ENCODE measurements at regions not wholly inside any gene's neighbourhood (a gene's known extent, or its start where the extent isn't known, plus 50 kb on each side); places are given as distances from the start of the nearest gene placed in this dataset.
A peak's percentile ranks its signal among the peaks of the same experiment; 100 is the strongest.

DNA sequence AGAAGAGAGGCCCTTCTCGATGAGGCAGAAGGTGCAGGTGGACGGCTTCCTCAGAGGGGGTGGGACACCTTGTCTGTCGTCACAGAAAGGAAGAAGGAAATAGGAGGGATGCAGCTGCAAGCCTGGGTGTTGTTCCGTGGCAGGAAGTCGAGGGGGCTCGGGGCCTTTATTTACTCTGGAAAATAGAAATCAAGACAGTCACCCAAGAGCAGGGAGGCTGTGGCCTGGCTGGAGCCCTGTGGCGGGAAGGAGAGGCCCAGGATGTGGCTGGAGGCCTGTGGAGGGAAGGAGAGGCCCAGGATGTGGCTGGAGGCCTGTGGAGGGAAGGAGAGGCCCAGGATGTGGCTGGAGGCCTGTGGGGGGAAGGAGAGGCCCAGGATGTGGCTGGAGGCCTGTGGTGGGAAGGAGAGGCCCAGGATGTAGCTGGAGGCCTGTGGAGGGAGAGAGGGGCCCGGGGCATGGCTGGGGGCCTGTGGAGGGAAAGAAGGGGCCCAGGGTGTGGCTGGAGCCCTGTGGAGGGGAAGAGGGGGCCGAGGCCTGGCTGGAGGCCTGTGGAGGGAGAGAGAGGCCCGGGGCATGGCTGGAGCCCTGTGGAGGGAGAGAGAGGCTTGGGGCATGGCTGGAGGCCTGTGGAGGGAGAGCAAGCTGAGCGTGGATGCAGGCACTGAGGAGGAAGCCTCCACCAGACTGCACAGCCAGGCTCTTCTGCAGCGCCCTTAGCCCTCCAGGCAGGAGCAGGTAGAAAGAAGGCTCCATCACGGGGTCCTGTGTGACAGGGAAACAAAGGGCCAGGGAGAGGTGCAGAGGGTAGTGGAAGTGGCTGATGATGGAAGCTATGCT, 97.3 kb upstream of the SFMBT2 start:
- Histone ChIP-seq H3K4me1 (replicated peaks) (no peaks in the 10 kb centered on the region), H3K4me3 (no peak overlapping the region), H3K9me3 (replicated peaks) (no peaks in the 10 kb centered on the region), H3K27me3 (replicated peaks) (no peaks in the 10 kb centered on the region), H3K36me3 (no peaks in the 10 kb centered on the region), H3K27ac (no peak overlapping the region)
- DNase-seq (ENCODE audit: low read depth in 1 of 2, low spot score in 2 of 2): no peak

DNA sequence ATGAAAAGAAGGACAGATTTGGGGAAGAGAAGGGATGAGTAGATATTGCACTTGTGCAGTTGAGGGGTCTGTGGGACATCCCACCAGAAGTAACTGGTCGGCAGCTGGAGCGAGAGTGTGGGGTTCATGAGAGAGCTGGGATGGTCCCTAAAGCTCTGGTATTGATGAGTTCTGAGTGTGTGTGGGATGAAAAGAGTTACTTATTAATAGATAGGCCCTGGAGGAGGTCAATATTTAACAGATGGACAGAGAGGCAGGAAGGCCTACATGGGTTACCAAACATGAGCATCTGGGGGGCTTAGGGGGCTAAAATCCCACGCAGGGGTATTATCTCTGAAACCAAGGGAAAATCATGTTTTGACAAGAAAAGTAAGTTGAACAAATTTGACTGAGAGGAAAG, 95.7 kb upstream of the SFMBT2 start:
- Histone ChIP-seq H3K27ac (no peak overlapping the region), H3K27me3 (replicated peaks) (no peaks in the 10 kb centered on the region), H3K4me1 (replicated peaks) (no peaks in the 10 kb centered on the region), H3K4me3 (no peak overlapping the region), H3K36me3 (no peaks in the 10 kb centered on the region), H3K9me3 (replicated peaks) (no peaks in the 10 kb centered on the region)
- no peak for DNase-seq (ENCODE audit: low read depth in 1 of 2, low spot score in 2 of 2)

DNA sequence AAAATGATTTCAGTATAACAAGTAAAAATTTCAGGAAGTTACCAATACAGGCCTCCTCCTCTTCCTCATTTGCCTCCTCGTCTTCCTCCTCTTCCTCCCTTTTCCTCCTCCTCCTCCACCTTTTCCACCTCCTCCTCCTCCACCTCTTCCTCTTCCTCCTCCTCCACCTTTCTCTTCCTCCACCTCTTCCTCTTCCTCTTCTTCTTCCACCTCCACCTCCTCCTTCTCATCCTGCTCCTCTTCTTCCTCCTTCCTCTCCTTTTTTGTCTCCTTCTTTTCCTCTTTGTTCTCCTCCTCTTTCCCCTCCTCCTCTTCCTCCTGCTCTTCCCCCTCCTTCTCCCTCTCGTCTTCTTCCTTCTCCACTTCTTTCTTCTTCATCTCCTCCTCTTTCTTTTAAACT, 94.4 kb upstream of the SFMBT2 start:
- H3K4me1 ChIP-seq (replicated peaks): no peaks in the 10 kb centered on the region
- no peaks in the 10 kb centered on the region for H3K36me3 ChIP-seq
- no peak for DNase-seq (ENCODE audit: low read depth in 1 of 2, low spot score in 2 of 2)
- no peak overlapping the region for H3K4me3 ChIP-seq
- H3K27ac ChIP-seq: no peak overlapping the region
- no peaks in the 10 kb centered on the region for H3K27me3 ChIP-seq (replicated peaks)
- H3K9me3 ChIP-seq (replicated peaks): no peaks in the 10 kb centered on the region

DNA sequence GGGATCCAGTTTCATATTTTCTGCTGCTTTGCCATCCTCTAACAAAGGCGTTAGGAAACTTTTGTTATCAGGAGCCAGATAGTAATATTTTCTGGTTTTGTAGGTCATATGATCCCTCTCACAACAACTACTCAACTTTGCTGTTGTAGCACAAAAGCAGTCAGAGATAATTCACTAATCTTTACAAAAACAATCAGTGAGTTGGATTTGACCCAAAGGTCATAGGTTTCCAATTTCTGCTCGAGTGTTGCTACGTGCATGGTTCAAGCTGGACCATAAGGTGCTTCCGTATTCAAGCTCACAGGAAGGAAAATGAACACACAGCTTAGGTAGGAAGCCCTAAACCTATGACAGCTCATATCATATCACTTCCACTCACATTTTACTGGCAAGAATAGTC, 92.4 kb upstream of the SFMBT2 start:
- H3K4me3 ChIP-seq: no peak overlapping the region
- H3K36me3 ChIP-seq: no peaks in the 10 kb centered on the region
- no peaks in the 10 kb centered on the region for H3K9me3 ChIP-seq (replicated peaks)
- DNase-seq (ENCODE audit: low read depth in 1 of 2, low spot score in 2 of 2): no peak
- H3K4me1 ChIP-seq (replicated peaks): no peaks in the 10 kb centered on the region
- H3K27ac ChIP-seq: no peak overlapping the region
- no peaks in the 10 kb centered on the region for H3K27me3 ChIP-seq (replicated peaks)

DNA sequence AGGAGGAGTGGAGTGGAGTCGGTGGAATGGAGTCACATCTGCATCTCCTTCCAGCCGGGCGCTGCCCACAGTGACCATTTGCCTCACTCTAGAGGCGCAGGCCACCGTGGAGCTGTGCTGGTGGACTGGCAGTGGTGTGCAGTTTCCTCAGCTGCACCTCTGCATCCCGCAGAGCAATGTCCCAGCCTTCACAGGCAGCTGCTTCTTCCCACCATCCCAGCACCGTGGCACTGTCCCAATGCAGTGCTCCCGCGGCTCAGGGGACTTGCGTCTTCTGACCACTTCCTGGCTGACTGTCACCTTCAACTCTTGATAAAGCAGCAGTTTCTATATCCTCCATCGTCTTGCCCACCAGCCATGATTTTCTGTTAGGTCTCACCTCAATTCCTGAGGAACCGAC, 90.3 kb upstream of the SFMBT2 start:
- Histone ChIP-seq H3K4me1 (replicated peaks) (no peaks in the 10 kb centered on the region), H3K36me3 (no peaks in the 10 kb centered on the region), H3K27me3 (replicated peaks) (no peaks in the 10 kb centered on the region), H3K4me3 (no peak overlapping the region), H3K27ac (no peak overlapping the region), H3K9me3 (replicated peaks) (no peaks in the 10 kb centered on the region)
- no peak for DNase-seq (ENCODE audit: low read depth in 1 of 2, low spot score in 2 of 2)

DNA sequence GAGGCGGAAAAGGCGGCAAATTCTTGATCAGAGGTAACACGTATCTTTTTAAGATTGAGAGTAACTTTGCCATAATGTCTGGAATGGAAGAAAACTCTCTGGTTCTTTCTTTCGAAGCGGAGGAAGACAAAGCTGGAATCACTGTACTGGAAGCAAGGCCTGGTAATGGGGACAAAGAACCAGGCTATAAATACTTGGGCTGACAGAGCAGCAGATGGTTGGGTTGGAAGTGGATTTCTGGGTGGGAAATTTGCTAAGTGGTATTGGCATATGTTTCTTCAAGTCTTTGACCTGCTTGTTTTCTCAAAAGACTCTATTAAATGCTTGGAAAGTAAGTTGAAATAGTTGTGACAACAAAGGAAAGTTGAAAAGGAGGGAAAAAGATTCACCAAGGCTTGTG, 87.3 kb upstream of the SFMBT2 start:
- H3K4me1 ChIP-seq (replicated peaks): no peaks in the 10 kb centered on the region
- H3K27ac ChIP-seq: no peak overlapping the region
- H3K27me3 ChIP-seq (replicated peaks): no peaks in the 10 kb centered on the region
- no peaks in the 10 kb centered on the region for H3K9me3 ChIP-seq (replicated peaks)
- no peak overlapping the region for H3K4me3 ChIP-seq
- H3K36me3 ChIP-seq: no peaks in the 10 kb centered on the region
- no peak for DNase-seq (ENCODE audit: low read depth in 1 of 2, low spot score in 2 of 2)

DNA sequence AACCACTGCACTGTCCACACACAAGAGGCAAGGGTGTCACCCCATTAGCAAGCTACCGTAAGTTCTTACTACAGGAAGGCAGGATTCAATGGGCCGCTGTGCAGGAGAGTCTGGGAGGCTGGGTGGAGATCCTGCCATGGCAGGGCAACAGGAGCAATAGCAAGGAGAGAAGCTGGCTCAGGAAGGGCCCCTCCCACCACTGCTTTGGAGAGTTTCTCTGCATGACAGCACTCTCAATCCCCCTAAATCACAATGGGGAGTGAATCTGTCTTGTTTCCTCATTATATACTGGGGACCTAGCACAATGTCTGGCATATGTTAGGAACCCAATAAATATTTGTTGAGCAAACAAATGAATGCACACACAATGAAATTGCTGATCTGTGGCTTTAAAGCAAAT, 83.2 kb upstream of the SFMBT2 start:
- H3K4me3 ChIP-seq: no peak overlapping the region
- H3K27me3 ChIP-seq (replicated peaks): no peaks in the 10 kb centered on the region
- no peaks in the 10 kb centered on the region for H3K9me3 ChIP-seq (replicated peaks)
- H3K36me3 ChIP-seq: no peaks in the 10 kb centered on the region
- no peak for DNase-seq (ENCODE audit: low read depth in 1 of 2, low spot score in 2 of 2)
- H3K4me1 ChIP-seq (replicated peaks): no peaks in the 10 kb centered on the region
- H3K27ac ChIP-seq: no peak overlapping the region

DNA sequence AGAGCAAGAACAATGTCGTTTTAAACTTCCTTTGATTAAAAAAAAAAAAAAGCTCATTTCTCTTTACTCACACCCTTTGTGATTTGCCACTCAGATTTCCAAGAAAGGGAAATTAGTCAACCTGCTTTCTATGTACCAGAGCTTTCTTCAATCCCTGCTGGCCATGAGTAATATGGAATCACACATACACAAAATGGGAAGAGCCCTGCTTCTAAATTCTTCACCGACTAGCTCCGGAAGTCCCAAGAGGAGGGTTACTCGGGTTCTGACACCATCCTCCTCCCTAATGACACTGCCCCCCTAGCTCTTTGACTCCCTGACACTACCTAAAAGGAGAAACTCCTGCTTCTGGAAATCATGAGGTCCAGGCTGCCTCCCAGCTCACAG, 81.8 kb upstream of the SFMBT2 start:
- no peak for DNase-seq (ENCODE audit: low read depth in 1 of 2, low spot score in 2 of 2)
- Histone ChIP-seq H3K27me3 (replicated peaks) (no peaks in the 10 kb centered on the region), H3K4me1 (replicated peaks) (no peaks in the 10 kb centered on the region), H3K9me3 (replicated peaks) (no peaks in the 10 kb centered on the region), H3K27ac (no peak overlapping the region), H3K4me3 (no peak overlapping the region), H3K36me3 (no peaks in the 10 kb centered on the region)

DNA sequence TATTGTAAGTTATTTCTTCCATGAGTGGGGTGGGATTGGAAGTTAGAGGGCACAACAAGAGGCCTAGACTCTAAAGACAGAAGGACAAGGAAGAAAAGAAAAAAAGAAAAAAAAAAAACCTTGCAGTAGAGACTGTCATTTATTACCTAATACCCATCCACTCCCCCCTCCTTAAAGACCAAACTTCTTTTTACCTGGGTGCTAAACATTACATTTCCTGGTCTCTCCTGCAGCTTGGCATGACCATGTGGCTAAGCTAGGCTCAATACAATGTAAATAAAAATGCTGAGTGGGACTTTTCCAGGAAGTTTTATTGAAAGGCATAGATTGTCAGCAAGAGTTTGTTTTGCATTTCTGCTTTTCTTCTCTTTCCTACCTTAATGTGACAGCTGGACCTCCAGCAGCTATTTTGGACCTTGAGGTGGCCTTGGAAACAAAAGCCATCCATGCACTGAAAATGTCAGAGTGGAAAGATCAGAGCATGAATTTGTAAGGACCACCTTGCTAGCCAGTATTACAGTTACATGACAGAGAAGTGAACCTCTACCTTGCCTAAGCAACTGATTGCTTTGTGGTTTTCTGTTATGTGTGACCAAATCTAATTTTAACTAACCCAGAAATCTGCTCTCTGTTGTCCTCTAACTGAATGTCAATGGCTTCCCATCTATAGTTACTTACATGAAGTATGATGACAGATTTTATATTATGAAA, 81.3 kb upstream of the SFMBT2 start:
- Histone ChIP-seq H3K27me3 (replicated peaks) (no peaks in the 10 kb centered on the region), H3K27ac (no peak overlapping the region), H3K4me3 (no peak overlapping the region), H3K9me3 (replicated peaks) (no peaks in the 10 kb centered on the region), H3K36me3 (no peaks in the 10 kb centered on the region), H3K4me1 (replicated peaks) (no peaks in the 10 kb centered on the region)
- DNase-seq (ENCODE audit: low read depth in 1 of 2, low spot score in 2 of 2): no peak

DNA sequence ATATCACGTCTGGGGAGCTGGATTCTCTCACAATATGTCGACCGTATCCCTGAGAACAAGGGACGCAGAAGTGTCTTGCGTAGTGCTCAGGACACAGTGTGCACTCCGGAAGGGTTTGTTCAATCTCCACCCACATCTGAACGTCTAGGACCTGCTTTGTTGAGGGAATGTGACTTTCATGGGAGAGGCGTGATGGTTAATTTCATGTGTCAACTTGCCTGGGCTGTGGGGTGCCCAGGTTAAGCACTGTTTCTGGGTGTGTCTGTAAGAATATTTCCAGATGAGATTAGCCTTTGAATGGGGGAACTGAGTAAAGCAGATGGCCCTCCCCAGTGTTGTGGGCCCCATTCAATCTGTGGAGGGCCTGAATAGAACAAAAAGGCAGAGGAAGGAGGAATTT, 80.4 kb upstream of the SFMBT2 start:
- Histone ChIP-seq H3K36me3 (no peaks in the 10 kb centered on the region), H3K27me3 (replicated peaks) (no peaks in the 10 kb centered on the region; the same call in 1 of the 2 replicates), H3K27ac (no peak overlapping the region), H3K9me3 (replicated peaks) (no peaks in the 10 kb centered on the region), H3K4me1 (replicated peaks) (no peaks in the 10 kb centered on the region), H3K4me3 (no peak overlapping the region)
- DNase-seq (ENCODE audit: low read depth in 1 of 2, low spot score in 2 of 2): no peak

DNA sequence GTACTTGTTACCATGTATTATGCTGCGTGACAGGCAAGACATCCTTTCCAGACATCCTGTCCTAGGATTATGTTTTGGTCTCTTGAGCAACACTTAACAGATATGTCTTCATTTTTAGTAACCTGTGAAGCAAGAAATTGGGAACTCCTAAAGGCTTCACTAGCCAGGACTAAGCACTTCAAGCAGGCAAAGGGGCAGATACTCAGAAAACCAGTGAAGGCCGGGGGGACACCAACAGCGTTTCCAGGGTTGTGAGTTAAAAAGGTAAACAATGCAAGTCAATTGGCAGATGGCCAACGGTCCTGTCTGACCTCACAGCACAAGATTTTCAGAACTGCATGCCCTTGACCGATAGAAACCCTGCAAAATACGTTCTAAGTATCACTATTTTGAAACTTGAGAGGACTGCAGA, 77.6 kb upstream of the SFMBT2 start:
- Histone ChIP-seq H3K36me3 (no peaks in the 10 kb centered on the region), H3K27me3 (replicated peaks) (peaks cover 2% of the 10 kb centered on the region), H3K4me1 (replicated peaks) (no peaks in the 10 kb centered on the region), H3K4me3 (no peak overlapping the region), H3K27ac (no peak overlapping the region), H3K9me3 (replicated peaks) (no peaks in the 10 kb centered on the region)
- peak in 1 of 2 experiments; percentile 11 for DNase-seq (ENCODE audit: low read depth in 1 of 2, low spot score in 2 of 2)

DNA sequence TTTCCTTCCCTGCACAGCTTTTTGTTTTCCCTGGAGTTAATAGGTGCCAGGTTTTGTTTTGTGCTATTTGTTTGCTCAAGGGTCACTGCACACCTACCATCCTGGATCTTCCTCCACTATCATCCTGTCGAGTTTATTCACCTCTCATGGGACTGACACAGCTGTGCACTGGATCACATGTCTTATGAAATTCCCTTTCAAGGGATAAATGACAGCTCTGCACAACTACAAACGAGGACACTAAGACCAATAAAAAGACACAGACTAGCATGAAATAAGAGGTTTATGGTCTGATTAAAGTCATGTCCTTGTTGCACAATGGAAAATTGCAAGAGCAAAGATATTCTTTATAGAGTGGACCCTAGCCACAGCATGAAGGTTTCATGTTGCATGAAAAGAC, 76.7 kb upstream of the SFMBT2 start:
- H3K27me3 ChIP-seq (replicated peaks): peaks cover 2% of the 10 kb centered on the region
- H3K36me3 ChIP-seq: no peaks in the 10 kb centered on the region
- no peak overlapping the region for H3K4me3 ChIP-seq
- H3K27ac ChIP-seq: no peak overlapping the region
- no peaks in the 10 kb centered on the region for H3K9me3 ChIP-seq (replicated peaks)
- no peak for DNase-seq (ENCODE audit: low read depth in 1 of 2, low spot score in 2 of 2)
- H3K4me1 ChIP-seq (replicated peaks): no peaks in the 10 kb centered on the region

DNA sequence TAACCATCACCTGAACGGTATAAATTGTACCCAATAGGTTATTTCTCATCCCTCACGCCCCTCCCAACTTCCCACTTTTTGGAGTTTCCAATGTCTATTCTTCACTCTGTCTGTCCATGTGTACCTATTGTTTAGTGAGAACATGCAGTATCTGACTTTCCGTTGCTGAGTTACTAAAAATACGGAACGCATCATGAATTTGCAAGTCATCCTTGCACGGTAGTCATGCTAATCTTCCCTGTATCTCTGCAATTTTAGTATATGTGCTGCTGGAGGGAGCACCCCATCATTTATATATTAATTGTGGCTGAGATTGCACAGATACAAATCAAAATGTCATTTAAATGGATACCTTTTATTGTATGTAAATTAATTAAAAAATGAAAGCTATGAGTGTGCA, 75.7 kb upstream of the SFMBT2 start:
- no peak for DNase-seq (ENCODE audit: low read depth in 1 of 2, low spot score in 2 of 2)
- H3K36me3 ChIP-seq: no peaks in the 10 kb centered on the region
- no peaks in the 10 kb centered on the region for H3K9me3 ChIP-seq (replicated peaks)
- H3K27me3 ChIP-seq (replicated peaks): peaks cover 2% of the 10 kb centered on the region
- H3K27ac ChIP-seq: no peak overlapping the region
- no peak overlapping the region for H3K4me3 ChIP-seq
- no peaks in the 10 kb centered on the region for H3K4me1 ChIP-seq (replicated peaks)

DNA sequence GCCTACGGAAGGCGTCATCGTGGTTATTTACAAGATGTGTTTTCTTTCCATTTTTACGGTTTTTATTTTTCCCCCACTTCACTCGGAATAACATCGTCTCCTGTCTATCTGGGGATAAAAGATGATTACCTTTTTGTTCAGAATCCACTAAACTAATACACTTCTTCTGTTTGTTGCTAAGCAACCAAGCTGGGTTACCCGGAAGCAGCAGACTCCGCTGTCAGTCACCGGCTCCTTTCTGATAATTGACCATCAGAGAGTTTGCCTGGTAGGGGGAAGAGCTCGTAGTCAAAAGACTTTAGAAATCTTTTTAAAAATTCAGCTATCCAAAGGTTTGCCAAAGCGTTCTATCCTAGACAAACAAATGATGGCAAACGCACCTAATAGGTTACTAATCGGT, 75.0 kb upstream of the SFMBT2 start:
- Histone ChIP-seq H3K36me3 (no peaks in the 10 kb centered on the region), H3K27me3 (replicated peaks) (peaks cover 2% of the 10 kb centered on the region), H3K4me1 (replicated peaks) (no peaks in the 10 kb centered on the region), H3K27ac (no peak overlapping the region), H3K4me3 (no peak overlapping the region), H3K9me3 (replicated peaks) (no peaks in the 10 kb centered on the region)
- no peak for DNase-seq (ENCODE audit: low read depth in 1 of 2, low spot score in 2 of 2)

DNA sequence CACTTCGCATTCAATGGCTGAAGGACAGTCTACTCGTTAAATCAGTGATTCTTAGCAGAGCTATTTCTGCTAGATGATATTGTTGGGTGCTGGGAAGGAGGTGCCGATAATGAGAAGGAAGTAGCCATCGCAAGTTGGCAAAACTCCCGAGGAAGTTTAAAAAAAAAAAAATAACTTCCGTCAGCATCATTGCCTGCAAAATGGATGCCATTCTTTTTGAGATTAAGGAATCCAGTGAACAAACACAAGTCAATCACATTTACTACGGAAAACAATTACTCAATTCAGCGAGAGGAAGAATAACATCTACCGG, 74.4 kb upstream of the SFMBT2 start:
- H3K4me1 ChIP-seq (replicated peaks): no peaks in the 10 kb centered on the region
- no peaks in the 10 kb centered on the region for H3K36me3 ChIP-seq
- no peak overlapping the region for H3K4me3 ChIP-seq
- no peaks in the 10 kb centered on the region for H3K9me3 ChIP-seq (replicated peaks)
- H3K27ac ChIP-seq: no peak overlapping the region
- no peak for DNase-seq (ENCODE audit: low read depth in 1 of 2, low spot score in 2 of 2)
- peaks cover 2% of the 10 kb centered on the region for H3K27me3 ChIP-seq (replicated peaks)
